Stimulated activated CD4-positive, alpha-beta T cell treated with anti-CD3 and anti-CD28 coated beads, Interleukin-12 subunit alpha, Interleukin-12 subunit beta, amount 100 ng/mL, for 4 hours (primary cell): ENCODE measurements at regions not wholly inside any gene's neighbourhood (a gene's known extent, or its start where the extent isn't known, plus 50 kb on each side); places are given as distances from the start of the nearest gene placed in this dataset.

Experiments
- DNase-seq: peaks from one replicate; pipeline ENCODE4 v3.0.0-alpha.2; 2020

GRCh38 chr10:110442746-110443145 is 55.0 kb upstream of the DUSP5 start:
- DNase-seq, result no peak

- DNase-seq, result no peak
Measured at GRCh38 chr10:110443239-110444003, 54.3 kb upstream of the DUSP5 start.

- no peak for DNase-seq
Measured at GRCh38 chr10:110444004-110444337, 53.7 kb upstream of the DUSP5 start.

GRCh38 chr10:110445871-110446270 is 51.8 kb upstream of the DUSP5 start:
- no peak for DNase-seq

GRCh38 chr10:110446277-110446676 is 51.4 kb upstream of the DUSP5 start:
- DNase-seq, result no peak

- no peak for DNase-seq
Measured at GRCh38 chr10:110446954-110447608, 50.6 kb upstream of the DUSP5 start.

- DNase-seq, result no peak
Measured at GRCh38 chr10:110447886-110448285, 49.8 kb upstream of the DUSP5 start.
